Naive thymus-derived CD8-positive, alpha-beta T cell (primary cell): ENCODE measurements at regions not wholly inside any gene's neighbourhood (a gene's known extent, or its start where the extent isn't known, plus 50 kb on each side); places are given as distances from the start of the nearest gene placed in this dataset.

ENCODE experiments used
- ATAC-seq, 2 donors: fragments of 150-1000 bp; cut with Tn5 transposase in 1 of 2; sonication (Bioruptor Pico), chemical (Tn5 transposase) in 1 of 2; 1 replicate in 1 of 2; 2 replicates in 1 of 2; pipeline ENCODE4 v1.10.0; 2021; ENCODE audit warnings: mild to moderate bottlenecking in 2 of 2, moderate library complexity in 2 of 2
- POLR2A ChIA-PET: fragments of 350-600 bp; sonication (Branson Sonifier 250); formaldehyde crosslinking; loops from one replicate; lab custom pipeline; 2021; ENCODE audit warnings: antibody characterized with exemption; lab: Charles Lee
- DNase-seq, 10 donors: peaks; one replicate each; pipeline versions ENCODE4 v3.0.0 to v3.0.0-alpha.2; 2020 to 2022
- H3K27ac Mint-ChIP-seq, 10 donors: one replicate each; pipeline ENCODE4 v1.8.0; 2020 to 2022; ENCODE audit warnings: mild to moderate bottlenecking in 10 of 10, mixed read lengths in 10 of 10, moderate library complexity in 4 of 10, inconsistent platforms in 1 of 10
- H3K27me3 Mint-ChIP-seq, 5 donors: one replicate each; pipeline ENCODE4 v1.8.0; 2021 to 2022; ENCODE audit warnings: mixed read lengths in 5 of 5
- H3K36me3 Mint-ChIP-seq, 3 donors: one replicate each; pipeline ENCODE4 v1.8.0; 2020 to 2022; ENCODE audit warnings: mixed read lengths in 3 of 3, mild to moderate bottlenecking in 2 of 3, inconsistent platforms in 1 of 3
- H3K4me1 Mint-ChIP-seq, 4 donors: one replicate each; pipeline ENCODE4 v1.8.0; 2021 to 2022; ENCODE audit warnings: mixed read lengths in 4 of 4
- H3K4me3 Mint-ChIP-seq, 10 donors: one replicate each; pipeline ENCODE4 v1.8.0; 2020 to 2022; ENCODE audit warnings: mild to moderate bottlenecking in 10 of 10, mixed read lengths in 10 of 10, moderate library complexity in 6 of 10, inconsistent platforms in 1 of 10
- H3K9me3 Mint-ChIP-seq, 9 donors: one replicate each; pipeline ENCODE4 v1.8.0; 2020 to 2022; ENCODE audit warnings: mixed read lengths in 9 of 9, mild to moderate bottlenecking in 3 of 9, inconsistent platforms in 1 of 9, moderate library complexity in 1 of 9

GRCh38 chr12:66956300-66956699 is 277.4 kb upstream of the GRIP1 start:
- H3K36me3 Mint-ChIP-seq = no peaks in the 10 kb centered on the region
- POLR2A ChIA-PET = no interaction called here
- no peak overlapping the region for H3K4me3 Mint-ChIP-seq
- H3K27me3 Mint-ChIP-seq = peaks cover 0 to 8% (median 0%) of the 10 kb centered on the region in 5 donors
- peaks cover 0 to 8% (median 3%) of the 10 kb centered on the region in 4 donors for H3K4me1 Mint-ChIP-seq
- no peak overlapping the region for H3K27ac Mint-ChIP-seq
- peaks cover 0 to 5% (median 0%) of the 10 kb centered on the region in 9 donors for H3K9me3 Mint-ChIP-seq
- ATAC-seq (no peak), DNase-seq (no peak)

- Mint-ChIP-seq H3K27ac (no peak overlapping the region), H3K4me1 (peaks cover 9 to 17% (median 12%) of the 10 kb centered on the region in 4 donors), H3K27me3 (peaks cover 0 to 8% (median 0%) of the 10 kb centered on the region in 5 donors), H3K9me3 (peaks cover 3 to 9% (median 7%) of the 10 kb centered on the region in 9 donors), H3K36me3 (peaks cover 0 to 8% (median 6%) of the 10 kb centered on the region in 3 donors), H3K4me3 (no peak overlapping the region)
- POLR2A ChIA-PET = no interaction called here
- no peak for ATAC-seq
- DNase-seq = no peak
These were observed 280.4 kb upstream of the GRIP1 start for GRCh38 chr12:66959276-66959675.

- no peak overlapping the region for H3K4me3 Mint-ChIP-seq
- peak overlapping the region in 1 of 10 donors; percentile 1 for H3K27ac Mint-ChIP-seq
- H3K9me3 Mint-ChIP-seq = peaks cover 5 to 14% (median 10%) of the 10 kb centered on the region in 9 donors
- peaks cover 15 to 24% (median 17%) of the 10 kb centered on the region in 4 donors for H3K4me1 Mint-ChIP-seq
- no peak for ATAC-seq
- peaks cover 0 to 8% (median 0%) of the 10 kb centered on the region in 5 donors for H3K27me3 Mint-ChIP-seq
- H3K36me3 Mint-ChIP-seq = peaks cover 0 to 13% (median 6%) of the 10 kb centered on the region in 3 donors
- DNase-seq = no peak
- POLR2A ChIA-PET = no interaction called here
These were observed 281.1 kb upstream of the GRIP1 start for GRCh38 chr12:66960006-66960405.

- ATAC-seq (no peak), DNase-seq (no peak)
- H3K27ac Mint-ChIP-seq = peak overlapping the region in 2 of 10 donors; percentile 45 to 64
- POLR2A ChIA-PET = no interaction called here
- H3K4me3 Mint-ChIP-seq = no peak overlapping the region
- peaks cover 0 to 8% (median 0%) of the 10 kb centered on the region in 5 donors for H3K27me3 Mint-ChIP-seq
- peaks cover 0 to 13% (median 6%) of the 10 kb centered on the region in 3 donors for H3K36me3 Mint-ChIP-seq
- peaks cover 5 to 14% (median 10%) of the 10 kb centered on the region in 9 donors for H3K9me3 Mint-ChIP-seq
- peaks cover 20 to 33% (median 27%) of the 10 kb centered on the region in 4 donors for H3K4me1 Mint-ChIP-seq
These were observed 282.1 kb upstream of the GRIP1 start for GRCh38 chr12:66960704-66961690.

GRCh38 chr12:66962290-66962689 is 283.4 kb upstream of the GRIP1 start:
- Mint-ChIP-seq H3K27ac (peak overlapping the region in 4 of 10 donors; percentile 16 to 76 (median 50)), H3K36me3 (peaks cover 0 to 13% (median 6%) of the 10 kb centered on the region in 3 donors), H3K4me3 (no peak overlapping the region), H3K4me1 (peaks cover 20 to 36% (median 27%) of the 10 kb centered on the region in 4 donors), H3K9me3 (peaks cover 5 to 14% (median 10%) of the 10 kb centered on the region in 9 donors), H3K27me3 (peaks cover 0 to 8% (median 0%) of the 10 kb centered on the region in 5 donors)
- no peak for DNase-seq
- ATAC-seq = no peak
- POLR2A ChIA-PET = no interaction called here

- H3K9me3 Mint-ChIP-seq = peaks cover 3 to 20% (median 13%) of the 10 kb centered on the region in 9 donors
- peak overlapping the region in 5 of 10 donors; percentile 20 to 56 (median 33) for H3K4me3 Mint-ChIP-seq
- peak overlapping the region; percentile 5 to 99 (median 96) for H3K27ac Mint-ChIP-seq
- ATAC-seq (no peak), DNase-seq (peak in 2 of 10 donors; percentile 1 to 5)
- peaks cover 0 to 8% (median 0%) of the 10 kb centered on the region in 5 donors for H3K27me3 Mint-ChIP-seq
- POLR2A ChIA-PET = no interaction called here
- H3K4me1 Mint-ChIP-seq = peaks cover 20 to 36% (median 27%) of the 10 kb centered on the region in 4 donors
- peaks cover 0 to 13% (median 6%) of the 10 kb centered on the region in 3 donors for H3K36me3 Mint-ChIP-seq
These were observed 285.0 kb upstream of the GRIP1 start for GRCh38 chr12:66963901-66964300.

- H3K4me1 Mint-ChIP-seq = peaks cover 21 to 36% (median 27%) of the 10 kb centered on the region in 4 donors
- H3K27ac Mint-ChIP-seq = peak overlapping the region; percentile 74 to 99 (median 96)
- H3K27me3 Mint-ChIP-seq = peaks cover 0 to 8% (median 0%) of the 10 kb centered on the region in 5 donors
- peak overlapping the region in 9 of 10 donors; percentile 7 to 74 (median 64) for H3K4me3 Mint-ChIP-seq
- peaks cover 3 to 20% (median 13%) of the 10 kb centered on the region in 9 donors for H3K9me3 Mint-ChIP-seq
- peaks cover 0 to 14% (median 6%) of the 10 kb centered on the region in 3 donors for H3K36me3 Mint-ChIP-seq
- DNase-seq (peak; percentile 12 to 94 (median 74)), ATAC-seq (peak; percentile 97 to 98)
- POLR2A ChIA-PET = interaction anchor here (0.7 kb wide), 1 partner anchor 1025 kb away, joined by 3 read pairs; the partner anchor contains the start of gene IFNG-AS1
These were observed 285.8 kb upstream of the GRIP1 start for GRCh38 chr12:66964629-66965028.

- Mint-ChIP-seq H3K36me3 (peaks cover 0 to 17% (median 6%) of the 10 kb centered on the region in 3 donors), H3K27ac (peak overlapping the region in 6 of 10 donors; percentile 27 to 99 (median 98)), H3K27me3 (no peaks in the 10 kb centered on the region), H3K4me1 (peaks cover 21 to 38% (median 32%) of the 10 kb centered on the region in 4 donors), H3K9me3 (peaks cover 3 to 20% (median 13%) of the 10 kb centered on the region in 9 donors), H3K4me3 (peak overlapping the region in 1 of 10 donors; percentile 56)
- POLR2A ChIA-PET = no interaction called here
- peak in 1 of 10 donors; percentile 3 for DNase-seq
- ATAC-seq = no peak
These were observed 286.7 kb upstream of the GRIP1 start for GRCh38 chr12:66965621-66966020.

GRCh38 chr12:66971816-66972215 is 292.9 kb upstream of the GRIP1 start:
- Mint-ChIP-seq H3K27me3 (peaks cover 0 to 22% (median 0%) of the 10 kb centered on the region in 5 donors), H3K4me3 (no peak overlapping the region), H3K27ac (no peak overlapping the region), H3K9me3 (peaks cover 0 to 10% (median 2%) of the 10 kb centered on the region in 9 donors), H3K4me1 (peaks cover 6 to 11% (median 6%) of the 10 kb centered on the region in 4 donors), H3K36me3 (peaks cover 0 to 4% (median 0%) of the 10 kb centered on the region in 3 donors)
- ATAC-seq (no peak), DNase-seq (no peak)
- POLR2A ChIA-PET = no interaction called here

GRCh38 chr12:66976526-66976925 is 292.6 kb upstream of the CAND1 start:
- Mint-ChIP-seq H3K4me1 (peaks cover 0 to under 1% (median 0%) of the 10 kb centered on the region in 4 donors), H3K27me3 (peaks cover 0 to 22% (median 0%) of the 10 kb centered on the region in 5 donors), H3K4me3 (no peak overlapping the region), H3K9me3 (peaks cover 0 to 3% (median 0%) of the 10 kb centered on the region in 9 donors), H3K36me3 (no peaks in the 10 kb centered on the region), H3K27ac (no peak overlapping the region)
- ATAC-seq (no peak), DNase-seq (no peak)
- POLR2A ChIA-PET = no interaction called here

GRCh38 chr12:66978802-66979201 is 290.4 kb upstream of the CAND1 start:
- POLR2A ChIA-PET = no interaction called here
- DNase-seq = no peak
- H3K27ac Mint-ChIP-seq = no peak overlapping the region
- H3K27me3 Mint-ChIP-seq = peaks cover 0 to 17% (median 0%) of the 10 kb centered on the region in 5 donors
- ATAC-seq = no peak
- no peaks in the 10 kb centered on the region for H3K36me3 Mint-ChIP-seq
- peaks cover 0 to 9% (median 0%) of the 10 kb centered on the region in 9 donors for H3K9me3 Mint-ChIP-seq
- H3K4me1 Mint-ChIP-seq = no peaks in the 10 kb centered on the region
- H3K4me3 Mint-ChIP-seq = no peak overlapping the region

GRCh38 chr12:66979251-66979650 is 289.9 kb upstream of the CAND1 start:
- Mint-ChIP-seq H3K36me3 (no peaks in the 10 kb centered on the region), H3K9me3 (peaks cover 0 to 9% (median 0%) of the 10 kb centered on the region in 9 donors), H3K4me3 (no peak overlapping the region), H3K4me1 (no peaks in the 10 kb centered on the region), H3K27me3 (peaks cover 0 to 12% (median 0%) of the 10 kb centered on the region in 5 donors), H3K27ac (no peak overlapping the region)
- POLR2A ChIA-PET = no interaction called here
- DNase-seq = no peak
- ATAC-seq = no peak
